NCI-H526 treated with DMSO at 0.1 percent for 48 hours (cell line): ENCODE measurements at regions not wholly inside any gene's neighbourhood (a gene's known extent, or its start where the extent isn't known, plus 50 kb on each side); places are given as distances from the start of the nearest gene placed in this dataset.

Experiments used
- DNase-seq: peaks from one replicate; lab custom pipeline; 2025; lab: John Stamatoyannopoulos, UW

GRCh38 chr4:35063031-35063570, 1181.2 kb downstream of the ARAP2 start:
- no peak for DNase-seq

- no peak for DNase-seq
Observed at GRCh38 chr4:35066406-35066805, 1177.9 kb downstream of the ARAP2 start.

- DNase-seq = no peak
Observed at GRCh38 chr4:35080799-35081198, 1163.5 kb downstream of the ARAP2 start.

- no peak for DNase-seq
Observed at GRCh38 chr4:35087218-35087617, 1157.1 kb downstream of the ARAP2 start.

- DNase-seq = no peak
Observed at GRCh38 chr4:35100932-35101331, 1143.4 kb downstream of the ARAP2 start.

GRCh38 chr4:35102066-35102465, 1142.2 kb downstream of the ARAP2 start:
- DNase-seq = no peak

- peak; percentile 65 for DNase-seq
Observed at GRCh38 chr4:35105486-35105885, 1138.8 kb downstream of the ARAP2 start.

- peak; percentile 20 for DNase-seq
Observed at GRCh38 chr4:35106091-35106734, 1138.1 kb downstream of the ARAP2 start.

- no peak for DNase-seq
Observed at GRCh38 chr4:35124106-35124505, 1120.2 kb downstream of the ARAP2 start.

GRCh38 chr4:35125995-35126712, 1118.2 kb downstream of the ARAP2 start:
- no peak for DNase-seq

- no peak for DNase-seq
Observed at GRCh38 chr4:35138449-35138848, 1105.9 kb downstream of the ARAP2 start.

GRCh38 chr4:35147761-35148160, 1096.6 kb downstream of the ARAP2 start:
- no peak for DNase-seq

- DNase-seq = peak; percentile 24
Observed at GRCh38 chr4:35151816-35152572, 1092.3 kb downstream of the ARAP2 start.

- DNase-seq = no peak
Observed at GRCh38 chr4:35163168-35163567, 1081.1 kb downstream of the ARAP2 start.

- DNase-seq = no peak
Observed at GRCh38 chr4:35164063-35164462, 1080.3 kb downstream of the ARAP2 start.

- DNase-seq = no peak
Observed at GRCh38 chr4:35166466-35166865, 1077.8 kb downstream of the ARAP2 start.

GRCh38 chr4:35167385-35167784, 1076.9 kb downstream of the ARAP2 start:
- DNase-seq = no peak

GRCh38 chr4:35175487-35175886, 1068.8 kb downstream of the ARAP2 start:
- no peak for DNase-seq

- no peak for DNase-seq
Observed at GRCh38 chr4:35175894-35176293, 1068.4 kb downstream of the ARAP2 start.

GRCh38 chr4:35182451-35182850, 1061.9 kb downstream of the ARAP2 start:
- no peak for DNase-seq

- DNase-seq = no peak
Observed at GRCh38 chr4:35189988-35190613, 1054.2 kb downstream of the ARAP2 start.

GRCh38 chr4:35201403-35201802, 1042.9 kb downstream of the ARAP2 start:
- DNase-seq = no peak
